Liver (tissue), 7 donors: ENCODE measurements at regions not wholly inside any gene's neighbourhood (a gene's known extent, or its start where the extent isn't known, plus 50 kb on each side); places are given as distances from the start of the nearest gene placed in this dataset.

Experiments used
- DNase-seq: peaks from one replicate; pipeline ENCODE4 v3.0.0-alpha.2; 2017; ENCODE audit warnings: low spot score
- H3K27ac ChIP-seq, 2 donors: one replicate each; pipeline ENCODE4 v1.7.0; 2013; ENCODE audit warnings: inconsistent platforms in 2 of 2, low read length in 2 of 2, control low read depth in 1 of 2, low read depth in 1 of 2, mild to moderate bottlenecking in 1 of 2
- H3K27me3 ChIP-seq, 4 donors: one replicate each; pipeline versions ENCODE4 v1.6.1 to v1.7.0; 2013; ENCODE audit warnings: low read length in 3 of 4, inconsistent platforms in 1 of 4, mild to moderate bottlenecking in 1 of 4, moderate library complexity in 1 of 4; ENCODE audit not compliant: control insufficient read depth in 4 of 4, insufficient read depth in 4 of 4
- H3K36me3 ChIP-seq, 4 donors: one replicate each; pipeline versions ENCODE4 v1.6.1 to v1.7.0; 2013; ENCODE audit warnings: low read length in 3 of 4, mild to moderate bottlenecking in 3 of 4, low read depth in 1 of 4, moderate library complexity in 1 of 4; ENCODE audit not compliant: control insufficient read depth in 4 of 4, insufficient read depth in 3 of 4
- H3K4me1 ChIP-seq, 4 donors: one replicate each; pipeline versions ENCODE4 v1.6.1 to v1.7.0; 2013; ENCODE audit warnings: low read length in 3 of 4, mild to moderate bottlenecking in 3 of 4, moderate library complexity in 1 of 4; ENCODE audit not compliant: control insufficient read depth in 4 of 4, insufficient read depth in 4 of 4
- H3K4me3 ChIP-seq, 3 donors: one replicate each; pipeline versions ENCODE4 v1.6.1 to v1.7.0; 2013; ENCODE audit warnings: low read length in 3 of 3, control low read depth in 1 of 3, low read depth in 1 of 3, mild to moderate bottlenecking in 1 of 3
- H3K9ac ChIP-seq, 2 donors: one replicate each; pipeline ENCODE4 v1.7.0; 2013; ENCODE audit warnings: low read length in 2 of 2, mild to moderate bottlenecking in 2 of 2, moderate library complexity in 2 of 2, control low read depth in 1 of 2, low read depth in 1 of 2
- H3K9me3 ChIP-seq, 4 donors: one replicate each; pipeline versions ENCODE4 v1.6.1 to v1.7.0; 2013; ENCODE audit warnings: low read length in 3 of 4; ENCODE audit not compliant: control insufficient read depth in 4 of 4
- EGR1 ChIP-seq, 2 donors: IDR thresholded peaks; 2 replicates each; pipeline ENCODE4 v1.6.1; 2016 to 2018; ENCODE audit warnings: antibody characterized with exemption in 2 of 2, low read depth in 2 of 2
- FOXA1 ChIP-seq: IDR thresholded peaks from 2 replicates; pipeline ENCODE4 v1.6.1; 2016; ENCODE audit warnings: antibody characterized with exemption
- FOXA2 ChIP-seq: IDR thresholded peaks from 2 replicates; pipeline ENCODE4 v1.6.1; 2016; ENCODE audit warnings: antibody characterized with exemption
- GABPA ChIP-seq, 2 donors: IDR thresholded peaks in 1 of 2; conservative IDR thresholded peaks in 1 of 2; 2 replicates each; pipeline ENCODE4 v1.6.1; 2016; ENCODE audit warnings: antibody characterized with exemption in 2 of 2, mild to moderate bottlenecking in 1 of 2, moderate library complexity in 1 of 2
- HNF4A ChIP-seq, 2 donors: conservative IDR thresholded peaks; 2 replicates each; pipeline ENCODE4 v1.6.1; 2016; ENCODE audit warnings: antibody characterized with exemption in 2 of 2, mild to moderate bottlenecking in 2 of 2
- HNF4G ChIP-seq: IDR thresholded peaks from 2 replicates; pipeline ENCODE4 v1.6.1; 2016; ENCODE audit warnings: antibody characterized with exemption
- JUND ChIP-seq, 2 donors: IDR thresholded peaks; 2 replicates each; pipeline ENCODE4 v1.6.1; 2016; ENCODE audit warnings: antibody characterized with exemption in 2 of 2
- NR2F2 ChIP-seq: IDR thresholded peaks from 2 replicates; pipeline ENCODE4 v1.6.1; 2016; ENCODE audit warnings: antibody characterized with exemption
- RAD21 ChIP-seq, 2 donors: IDR thresholded peaks; 2 replicates each; pipeline ENCODE4 v1.6.1; 2016; ENCODE audit warnings: antibody characterized with exemption in 2 of 2, mild to moderate bottlenecking in 2 of 2
- RXRA ChIP-seq, 2 donors: IDR thresholded peaks; 2 replicates each; pipeline ENCODE4 v1.6.1; 2017 to 2018; ENCODE audit warnings: antibody characterized with exemption in 2 of 2, mild to moderate bottlenecking in 1 of 2
- SP1 ChIP-seq: IDR thresholded peaks from 2 replicates; pipeline ENCODE4 v1.6.1; 2018; ENCODE audit warnings: antibody characterized with exemption, mild to moderate bottlenecking
- TAF1 ChIP-seq: conservative IDR thresholded peaks from 2 replicates; pipeline ENCODE4 v1.6.1; 2016; ENCODE audit warnings: antibody characterized with exemption, mild to moderate bottlenecking
- YY1 ChIP-seq: IDR thresholded peaks from 2 replicates; pipeline ENCODE4 v1.6.1; 2016; ENCODE audit warnings: antibody characterized with exemption, mild to moderate bottlenecking
- TF ChIP-seq, protein P1 (sequence below): IDR thresholded peaks from 2 replicates; pipeline ENCODE4 v1.6.1; 2016; ENCODE audit warnings: antibody characterized with exemption
- TF ChIP-seq, protein P2 (sequence below): fragments of 150-350 bp; IDR thresholded peaks from 2 replicates; pipeline ENCODE4 v1.5.1; 2017; ENCODE audit warnings: improper control_type of control experiment, low read depth, low read length; ENCODE audit not compliant: missing input control
- TF ChIP-seq, protein P3 (sequence below): IDR thresholded peaks from 2 replicates; pipeline ENCODE4 v1.6.1; 2016; ENCODE audit warnings: antibody characterized with exemption
- TF ChIP-seq, protein P4 (sequence below): IDR thresholded peaks from 2 replicates; pipeline ENCODE4 v1.6.1; 2016; ENCODE audit warnings: antibody characterized with exemption, mild to moderate bottlenecking
- TF ChIP-seq, protein P5 (sequence below): IDR thresholded peaks from 2 replicates; pipeline ENCODE4 v1.6.1; 2016; ENCODE audit warnings: antibody characterized with exemption
- donor health status: healthy.
- donor health status: healthy.
- donor health status: healthy.
- donor health status: healthy.

DNA sequence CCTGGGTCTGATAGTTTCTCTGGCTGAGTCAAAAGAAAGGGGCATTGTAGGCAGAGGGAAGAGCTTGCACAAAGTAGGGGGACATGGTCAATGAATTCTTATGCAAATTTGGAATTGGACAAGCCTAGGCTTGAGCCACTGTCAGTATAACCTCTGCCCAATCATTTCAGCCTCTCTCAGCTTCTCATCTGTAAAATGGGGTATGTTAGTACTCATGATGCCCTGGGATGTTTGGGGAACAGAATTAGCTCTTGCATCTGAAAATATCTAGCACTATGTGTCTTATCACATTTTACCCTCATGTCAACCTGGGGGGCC is 148.6 kb downstream of the DHX35 start:
- TF ChIP-seq YY1, result no peak
- TF ChIP-seq, protein P1, sequence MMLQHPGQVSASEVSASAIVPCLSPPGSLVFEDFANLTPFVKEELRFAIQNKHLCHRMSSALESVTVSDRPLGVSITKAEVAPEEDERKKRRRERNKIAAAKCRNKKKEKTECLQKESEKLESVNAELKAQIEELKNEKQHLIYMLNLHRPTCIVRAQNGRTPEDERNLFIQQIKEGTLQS, result no peak
- TF ChIP-seq RXRA (IDR thresholded peaks at IDR 0.05), result no peak
- TF ChIP-seq RAD21 (IDR thresholded peaks at IDR 0.05), result no peak
- TF ChIP-seq, protein P2, sequence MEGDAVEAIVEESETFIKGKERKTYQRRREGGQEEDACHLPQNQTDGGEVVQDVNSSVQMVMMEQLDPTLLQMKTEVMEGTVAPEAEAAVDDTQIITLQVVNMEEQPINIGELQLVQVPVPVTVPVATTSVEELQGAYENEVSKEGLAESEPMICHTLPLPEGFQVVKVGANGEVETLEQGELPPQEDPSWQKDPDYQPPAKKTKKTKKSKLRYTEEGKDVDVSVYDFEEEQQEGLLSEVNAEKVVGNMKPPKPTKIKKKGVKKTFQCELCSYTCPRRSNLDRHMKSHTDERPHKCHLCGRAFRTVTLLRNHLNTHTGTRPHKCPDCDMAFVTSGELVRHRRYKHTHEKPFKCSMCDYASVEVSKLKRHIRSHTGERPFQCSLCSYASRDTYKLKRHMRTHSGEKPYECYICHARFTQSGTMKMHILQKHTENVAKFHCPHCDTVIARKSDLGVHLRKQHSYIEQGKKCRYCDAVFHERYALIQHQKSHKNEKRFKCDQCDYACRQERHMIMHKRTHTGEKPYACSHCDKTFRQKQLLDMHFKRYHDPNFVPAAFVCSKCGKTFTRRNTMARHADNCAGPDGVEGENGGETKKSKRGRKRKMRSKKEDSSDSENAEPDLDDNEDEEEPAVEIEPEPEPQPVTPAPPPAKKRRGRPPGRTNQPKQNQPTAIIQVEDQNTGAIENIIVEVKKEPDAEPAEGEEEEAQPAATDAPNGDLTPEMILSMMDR, result no peak
- TF ChIP-seq EGR1 (IDR thresholded peaks at IDR 0.05; ENCODE audit: low read depth in 2 of 2), result no peak
- TF ChIP-seq GABPA (IDR thresholded peaks at IDR 0.05 in 1 of 2, conservative IDR thresholded peaks at IDR 0.05 in 1 of 2), result no peak
- TF ChIP-seq, protein P3, sequence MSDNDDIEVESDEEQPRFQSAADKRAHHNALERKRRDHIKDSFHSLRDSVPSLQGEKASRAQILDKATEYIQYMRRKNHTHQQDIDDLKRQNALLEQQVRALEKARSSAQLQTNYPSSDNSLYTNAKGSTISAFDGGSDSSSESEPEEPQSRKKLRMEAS, result no peak
- TF ChIP-seq HNF4G, result no peak
- TF ChIP-seq, protein P4, sequence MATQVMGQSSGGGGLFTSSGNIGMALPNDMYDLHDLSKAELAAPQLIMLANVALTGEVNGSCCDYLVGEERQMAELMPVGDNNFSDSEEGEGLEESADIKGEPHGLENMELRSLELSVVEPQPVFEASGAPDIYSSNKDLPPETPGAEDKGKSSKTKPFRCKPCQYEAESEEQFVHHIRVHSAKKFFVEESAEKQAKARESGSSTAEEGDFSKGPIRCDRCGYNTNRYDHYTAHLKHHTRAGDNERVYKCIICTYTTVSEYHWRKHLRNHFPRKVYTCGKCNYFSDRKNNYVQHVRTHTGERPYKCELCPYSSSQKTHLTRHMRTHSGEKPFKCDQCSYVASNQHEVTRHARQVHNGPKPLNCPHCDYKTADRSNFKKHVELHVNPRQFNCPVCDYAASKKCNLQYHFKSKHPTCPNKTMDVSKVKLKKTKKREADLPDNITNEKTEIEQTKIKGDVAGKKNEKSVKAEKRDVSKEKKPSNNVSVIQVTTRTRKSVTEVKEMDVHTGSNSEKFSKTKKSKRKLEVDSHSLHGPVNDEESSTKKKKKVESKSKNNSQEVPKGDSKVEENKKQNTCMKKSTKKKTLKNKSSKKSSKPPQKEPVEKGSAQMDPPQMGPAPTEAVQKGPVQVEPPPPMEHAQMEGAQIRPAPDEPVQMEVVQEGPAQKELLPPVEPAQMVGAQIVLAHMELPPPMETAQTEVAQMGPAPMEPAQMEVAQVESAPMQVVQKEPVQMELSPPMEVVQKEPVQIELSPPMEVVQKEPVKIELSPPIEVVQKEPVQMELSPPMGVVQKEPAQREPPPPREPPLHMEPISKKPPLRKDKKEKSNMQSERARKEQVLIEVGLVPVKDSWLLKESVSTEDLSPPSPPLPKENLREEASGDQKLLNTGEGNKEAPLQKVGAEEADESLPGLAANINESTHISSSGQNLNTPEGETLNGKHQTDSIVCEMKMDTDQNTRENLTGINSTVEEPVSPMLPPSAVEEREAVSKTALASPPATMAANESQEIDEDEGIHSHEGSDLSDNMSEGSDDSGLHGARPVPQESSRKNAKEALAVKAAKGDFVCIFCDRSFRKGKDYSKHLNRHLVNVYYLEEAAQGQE, result no peak
- TF ChIP-seq NR2F2, result no peak
- TF ChIP-seq SP1, result no peak
- TF ChIP-seq FOXA1, result no peak
- TF ChIP-seq HNF4A (conservative IDR thresholded peaks at IDR 0.05), result no peak
- TF ChIP-seq FOXA2, result no peak
- TF ChIP-seq, protein P5, sequence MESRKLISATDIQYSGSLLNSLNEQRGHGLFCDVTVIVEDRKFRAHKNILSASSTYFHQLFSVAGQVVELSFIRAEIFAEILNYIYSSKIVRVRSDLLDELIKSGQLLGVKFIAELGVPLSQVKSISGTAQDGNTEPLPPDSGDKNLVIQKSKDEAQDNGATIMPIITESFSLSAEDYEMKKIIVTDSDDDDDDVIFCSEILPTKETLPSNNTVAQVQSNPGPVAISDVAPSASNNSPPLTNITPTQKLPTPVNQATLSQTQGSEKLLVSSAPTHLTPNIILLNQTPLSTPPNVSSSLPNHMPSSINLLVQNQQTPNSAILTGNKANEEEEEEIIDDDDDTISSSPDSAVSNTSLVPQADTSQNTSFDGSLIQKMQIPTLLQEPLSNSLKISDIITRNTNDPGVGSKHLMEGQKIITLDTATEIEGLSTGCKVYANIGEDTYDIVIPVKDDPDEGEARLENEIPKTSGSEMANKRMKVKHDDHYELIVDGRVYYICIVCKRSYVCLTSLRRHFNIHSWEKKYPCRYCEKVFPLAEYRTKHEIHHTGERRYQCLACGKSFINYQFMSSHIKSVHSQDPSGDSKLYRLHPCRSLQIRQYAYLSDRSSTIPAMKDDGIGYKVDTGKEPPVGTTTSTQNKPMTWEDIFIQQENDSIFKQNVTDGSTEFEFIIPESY, result no peak
- TF ChIP-seq TAF1, result no peak
- TF ChIP-seq JUND (IDR thresholded peaks at IDR 0.05), result no peak

More for the DNA sequence above, 148.6 kb downstream of the DHX35 start:
- H3K4me3 ChIP-seq, result no peak overlapping the region
- DNase-seq, result no peak
- no peak overlapping the region for H3K9ac ChIP-seq
- H3K27ac ChIP-seq, result no peak overlapping the region
- H3K4me1 ChIP-seq, result no peaks in the 10 kb centered on the region
- no peaks in the 10 kb centered on the region for H3K9me3 ChIP-seq
- H3K36me3 ChIP-seq, result no peaks in the 10 kb centered on the region
- peaks cover 0 to 2% (median under 1%) of the 10 kb centered on the region in 4 donors for H3K27me3 ChIP-seq
